Panc1 (cell line): ENCODE measurements at regions not wholly inside any gene's neighbourhood (a gene's known extent, or its start where the extent isn't known, plus 50 kb on each side); places are given as distances from the start of the nearest gene placed in this dataset.

ENCODE experiments used
- ATAC-seq: fragments of 200-7000 bp; cut with Tn5 transposase; 2 replicates; pipeline ENCODE4 v1.9.1; 2020; ENCODE audit warnings: mild to moderate bottlenecking, moderate library complexity
- BruUV-seq: library from RNA; stranded (reverse); fragments of 400-500 nt; replicated peaks from 2 replicates; lab custom pipeline; 2021; lab: Mats Ljungman, UMichigan
- CTCF ChIA-PET: fragments of 300-600 bp; sonication (Branson Sonifier 250); formaldehyde crosslinking; loops from one replicate; lab custom pipeline; 2022; ENCODE audit warnings: antibody characterized with exemption; lab: Charles Lee
- POLR2A ChIA-PET: fragments of 300-600 bp; sonication (Branson Sonifier 250); formaldehyde crosslinking; loops from one replicate; lab custom pipeline; 2022; ENCODE audit warnings: antibody characterized with exemption; lab: Charles Lee
- DNase-seq: peaks from one replicate; pipeline ENCODE4 v3.0.0-alpha.2; 2010; ENCODE audit warnings: low read depth, low spot score
- H3K27ac ChIP-seq: 2 replicates; pipeline ENCODE4 v1.5.1; 2011; ENCODE audit warnings: mild to moderate bottlenecking, low read length, inconsistent platforms
- H3K27me3 ChIP-seq: fragments of 200-500 bp; sonication (Bioruptor generic); 2 replicates; pipeline ENCODE4 v1.6.0; 2014; ENCODE audit warnings: low read length, inconsistent platforms; ENCODE audit not compliant: control insufficient read depth, insufficient read depth
- H3K36me3 ChIP-seq: fragments of 200-500 bp; sonication (Bioruptor generic); 2 replicates; pipeline ENCODE4 v1.5.1; 2014; ENCODE audit warnings: inconsistent platforms, mild to moderate bottlenecking, low read length, moderate library complexity; ENCODE audit not compliant: control insufficient read depth, insufficient read depth
- H3K4me1 ChIP-seq: 2 replicates; pipeline ENCODE4 v1.5.1; 2011; ENCODE audit warnings: inconsistent platforms, mild to moderate bottlenecking, low read length, moderate library complexity; ENCODE audit not compliant: control insufficient read depth, insufficient read depth
- H3K4me3 ChIP-seq, 2 experiments: 2 replicates each; pipeline ENCODE4 v1.5.1; 2011 to 2012; ENCODE audit warnings: low read depth in 2 of 2, low read length in 2 of 2, mild to moderate bottlenecking in 2 of 2, inconsistent platforms in 1 of 2, moderate library complexity in 1 of 2
- H3K9me3 ChIP-seq: fragments of 200-500 bp; sonication (Bioruptor generic); 2 replicates; pipeline ENCODE4 v1.5.1; 2014; ENCODE audit warnings: low read depth, mild to moderate bottlenecking, inconsistent platforms, low read length, moderate library complexity; ENCODE audit not compliant: control insufficient read depth, insufficient read depth
- CTCF ChIP-seq: fragments of 450-650 bp; IDR thresholded peaks from 2 replicates; pipeline ENCODE4 v1.5.1; 2017; ENCODE audit warnings: mild to moderate bottlenecking
- POLR2AphosphoS5 ChIP-seq: IDR thresholded peaks from 2 replicates; pipeline ENCODE4 v1.6.1; 2012; ENCODE audit warnings: mild to moderate bottlenecking, low read depth, low read length, moderate library complexity
- REST ChIP-seq, 2 experiments: IDR thresholded peaks; 2 replicates each; pipeline ENCODE4 v1.6.1; 2011 to 2012; ENCODE audit warnings: low read depth in 2 of 2, control low read depth in 1 of 2, low read length in 1 of 2, mild to moderate bottlenecking in 1 of 2, moderate library complexity in 1 of 2; ENCODE audit not compliant: insufficient read depth in 1 of 2
- SIN3A ChIP-seq: IDR thresholded peaks from 2 replicates; pipeline ENCODE4 v1.6.1; 2012; ENCODE audit warnings: low read depth, mild to moderate bottlenecking, low read length, moderate library complexity, borderline replicate concordance; ENCODE audit not compliant: insufficient read depth
- TCF7L2 ChIP-seq: IDR thresholded peaks from 2 replicates; pipeline ENCODE4 v1.6.1; 2011; ENCODE audit warnings: mild to moderate bottlenecking, low read depth, low read length, inconsistent platforms
- in situ Hi-C: cut with HindIII; loops from 2 replicates; pipeline ENCODE4 v1.10.0; 2016; ENCODE audit warnings: low sequenced_read_pairs, low pct_unique_long_range_greater_than_20kb
- intact Hi-C: fragments of 100-400 bp; cut with micrococcal nuclease; formaldehyde crosslinking; loops from one replicate; pipeline ENCODE4 v1.10.0; 2022; ENCODE audit not compliant: unreplicated experiment

- no peaks in the 10 kb centered on the region for H3K36me3 ChIP-seq
- TF ChIP-seq POLR2AphosphoS5, result no peak
- no peak for TF ChIP-seq REST (IDR thresholded peaks at IDR 0.05; ENCODE audit: insufficient read depth in 1 of 2, low read depth in 2 of 2, low read length in 1 of 2)
- no peak for TF ChIP-seq CTCF
- TF ChIP-seq SIN3A, result no peak
- no peak for TF ChIP-seq TCF7L2
- H3K4me3 ChIP-seq, result no peak overlapping the region
- H3K4me1 ChIP-seq, result no peaks in the 10 kb centered on the region
- no peak overlapping the region for H3K27ac ChIP-seq
- BruUV-seq, result no TSS peak
- ATAC-seq, result no peak
- intact Hi-C loops (no loop called here), in situ Hi-C loops (no loop called here)
- no peak for DNase-seq
- ChIA-PET CTCF (no interaction called here), POLR2A (no interaction called here)
- H3K9me3 ChIP-seq, result no peaks in the 10 kb centered on the region
- no peaks in the 10 kb centered on the region for H3K27me3 ChIP-seq
These were observed 818.5 kb upstream of the SEMA6A start for GRCh38 chr5:117393125-117393524.

- Histone ChIP-seq H3K27ac (no peak overlapping the region), H3K36me3 (no peaks in the 10 kb centered on the region), H3K4me1 (no peaks in the 10 kb centered on the region), H3K9me3 (no peaks in the 10 kb centered on the region), H3K4me3 (no peak overlapping the region), H3K27me3 (no peaks in the 10 kb centered on the region)
- DNase-seq (no peak), ATAC-seq (no peak)
- POLR2A ChIA-PET, result no interaction called here
- no TSS peak for BruUV-seq
- CTCF ChIA-PET, result no interaction called here
- TF ChIP-seq POLR2AphosphoS5 (no peak), REST (IDR thresholded peaks at IDR 0.05; ENCODE audit: insufficient read depth in 1 of 2, low read depth in 2 of 2, low read length in 1 of 2) (no peak), SIN3A (no peak), CTCF (no peak), TCF7L2 (no peak)
- intact Hi-C loops (no loop called here), in situ Hi-C loops (no loop called here)
These were observed 805.7 kb upstream of the SEMA6A start for GRCh38 chr5:117380316-117380715.
